Fibroblast of upper back skin (primary cell): ENCODE measurements at regions not wholly inside any gene's neighbourhood (a gene's known extent, or its start where the extent isn't known, plus 50 kb on each side); places are given as distances from the start of the nearest gene placed in this dataset.

Experiments used
- DNase-seq: peaks from one replicate; pipeline ENCODE4 v3.0.0-alpha.2; 2013

- no peak for DNase-seq
Observed at GRCh38 chr3:120838441-120839091, 69.4 kb upstream of the STXBP5L start.

GRCh38 chr3:120839120-120839519 lies 68.9 kb upstream of the STXBP5L start:
- DNase-seq, result no peak

- no peak for DNase-seq
Observed at GRCh38 chr3:120841264-120841663, 66.7 kb upstream of the STXBP5L start.

GRCh38 chr3:120846073-120846472 lies 61.9 kb upstream of the STXBP5L start:
- DNase-seq, result no peak

GRCh38 chr3:120848503-120848902 lies 59.5 kb upstream of the STXBP5L start:
- DNase-seq, result no peak

- DNase-seq, result peak; percentile 16
Observed at GRCh38 chr3:120850381-120851295, 57.4 kb upstream of the STXBP5L start.

- DNase-seq, result no peak
Observed at GRCh38 chr3:120852412-120852811, 55.6 kb upstream of the STXBP5L start.

GRCh38 chr3:120853416-120853815 lies 54.6 kb upstream of the STXBP5L start:
- DNase-seq, result no peak

- DNase-seq, result no peak
Observed at GRCh38 chr3:120854908-120855526, 53.0 kb upstream of the STXBP5L start.

- DNase-seq, result peak; percentile 92
Observed at GRCh38 chr3:120855665-120856437, 52.2 kb upstream of the STXBP5L start.
